IPS-11a (cell line): ENCODE measurements at regions not wholly inside any gene's neighbourhood (a gene's known extent, or its start where the extent isn't known, plus 50 kb on each side); places are given as distances from the start of the nearest gene placed in this dataset.

Experiments used
- H3K4me3 ChIP-seq: one replicate; pipeline ENCODE4 v1.5.1; 2013; ENCODE audit warnings: low read depth, low read length, control low read depth

- H3K4me3 ChIP-seq = no peak overlapping the region
Observed at GRCh38 chr13:50101590-50101989, 86.3 kb downstream of the KCNRG start.

GRCh38 chr13:50104493-50104892, 89.2 kb downstream of the KCNRG start:
- H3K4me3 ChIP-seq = no peak overlapping the region

- no peak overlapping the region for H3K4me3 ChIP-seq
Observed at GRCh38 chr13:50106559-50106958, 91.3 kb downstream of the KCNRG start.

- no peak overlapping the region for H3K4me3 ChIP-seq
Observed at GRCh38 chr13:50107205-50107604, 92.0 kb downstream of the KCNRG start.

- H3K4me3 ChIP-seq = no peak overlapping the region
Observed at GRCh38 chr13:50114961-50115360, 99.7 kb downstream of the KCNRG start.

- H3K4me3 ChIP-seq = no peak overlapping the region
Observed at GRCh38 chr13:50115695-50116094, 100.5 kb downstream of the KCNRG start.

GRCh38 chr13:50116430-50116973, 101.3 kb downstream of the KCNRG start:
- H3K4me3 ChIP-seq = no peak overlapping the region

- H3K4me3 ChIP-seq = no peak overlapping the region
Observed at GRCh38 chr13:50119591-50119990, 104.3 kb downstream of the KCNRG start.

- H3K4me3 ChIP-seq = no peak overlapping the region
Observed at GRCh38 chr13:50122455-50122854, 107.2 kb downstream of the KCNRG start.

- no peak overlapping the region for H3K4me3 ChIP-seq
Observed at GRCh38 chr13:50123002-50123401, 107.8 kb downstream of the KCNRG start.

- H3K4me3 ChIP-seq = peak overlapping the region; percentile 62
Observed at GRCh38 chr13:50123515-50123861, 108.2 kb downstream of the KCNRG start.

GRCh38 chr13:50123862-50124535, 108.8 kb downstream of the KCNRG start:
- H3K4me3 ChIP-seq = peak overlapping the region; percentile 62

- peak overlapping the region; percentile 62 for H3K4me3 ChIP-seq
Observed at GRCh38 chr13:50124536-50125303, 109.5 kb downstream of the KCNRG start.

GRCh38 chr13:50125304-50125553, 110.0 kb downstream of the KCNRG start:
- peak overlapping the region; percentile 55 for H3K4me3 ChIP-seq

GRCh38 chr13:50125554-50126262, 110.5 kb downstream of the KCNRG start:
- H3K4me3 ChIP-seq = peak overlapping the region; percentile 55

- peak overlapping the region; percentile 55 for H3K4me3 ChIP-seq
Observed at GRCh38 chr13:50126263-50126992, 111.2 kb downstream of the KCNRG start.

GRCh38 chr13:50126993-50127725, 111.9 kb downstream of the KCNRG start:
- no peak overlapping the region for H3K4me3 ChIP-seq

- H3K4me3 ChIP-seq = no peak overlapping the region
Observed at GRCh38 chr13:50127726-50128291, 112.6 kb downstream of the KCNRG start.

- H3K4me3 ChIP-seq = no peak overlapping the region
Observed at GRCh38 chr13:50128428-50128931, 113.2 kb downstream of the KCNRG start.

GRCh38 chr13:50129081-50129705, 113.9 kb downstream of the KCNRG start:
- peak overlapping the region; percentile 17 for H3K4me3 ChIP-seq
